Skin epidermis (tissue), 12 donors: ENCODE measurements at regions not wholly inside any gene's neighbourhood (a gene's known extent, or its start where the extent isn't known, plus 50 kb on each side); places are given as distances from the start of the nearest gene placed in this dataset.
"Not testable (repeated sequence)": the region's sequence is repeated elsewhere in the genome, so short reads cannot be mapped to it uniquely, and the experiment has no call there.

Experiments used
- H3K27ac ChIP-seq, 21 experiments: fragments of 200-600 bp; sonication (generic) in 11 of 21; one replicate each; pipeline ENCODE4 v1.5.0; 2020; ENCODE audit warnings: mild to moderate bottlenecking in 3 of 21, inconsistent platforms in 2 of 21, moderate library complexity in 2 of 21
- H3K4me3 ChIP-seq, 7 experiments: fragments of 200-600 bp; sonication (generic) in 2 of 7; one replicate each; pipeline ENCODE4 v1.5.0; 2020; ENCODE audit warnings: inconsistent platforms in 2 of 7, mild to moderate bottlenecking in 2 of 7, moderate library complexity in 1 of 7

DNA sequence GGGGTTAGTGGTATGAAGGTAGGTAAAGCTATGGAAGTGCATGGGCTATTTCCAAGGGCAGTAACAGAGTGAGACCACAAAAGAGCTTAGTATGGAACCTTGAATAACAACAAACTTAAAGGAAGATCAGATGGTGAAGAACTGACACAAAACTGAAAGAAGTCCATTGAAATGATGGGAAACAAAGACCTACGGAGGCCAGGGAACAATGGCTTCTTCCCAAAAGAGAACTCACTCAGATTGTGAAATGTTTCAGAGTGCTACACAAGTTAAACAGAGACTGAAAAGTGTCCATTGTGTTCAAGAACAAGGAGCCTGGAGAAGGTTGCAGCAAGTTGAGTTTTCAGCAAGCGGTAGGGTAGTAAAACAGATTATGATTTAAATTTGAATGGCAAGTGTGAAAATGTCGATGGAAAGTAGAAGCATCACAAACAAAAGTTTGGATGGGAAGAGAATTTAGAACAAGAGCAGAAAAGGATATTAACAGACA lies 700.0 kb upstream of the NXPH2 start:
- H3K27ac ChIP-seq, result no peak overlapping the region
- H3K4me3 ChIP-seq, result no peak overlapping the region

DNA sequence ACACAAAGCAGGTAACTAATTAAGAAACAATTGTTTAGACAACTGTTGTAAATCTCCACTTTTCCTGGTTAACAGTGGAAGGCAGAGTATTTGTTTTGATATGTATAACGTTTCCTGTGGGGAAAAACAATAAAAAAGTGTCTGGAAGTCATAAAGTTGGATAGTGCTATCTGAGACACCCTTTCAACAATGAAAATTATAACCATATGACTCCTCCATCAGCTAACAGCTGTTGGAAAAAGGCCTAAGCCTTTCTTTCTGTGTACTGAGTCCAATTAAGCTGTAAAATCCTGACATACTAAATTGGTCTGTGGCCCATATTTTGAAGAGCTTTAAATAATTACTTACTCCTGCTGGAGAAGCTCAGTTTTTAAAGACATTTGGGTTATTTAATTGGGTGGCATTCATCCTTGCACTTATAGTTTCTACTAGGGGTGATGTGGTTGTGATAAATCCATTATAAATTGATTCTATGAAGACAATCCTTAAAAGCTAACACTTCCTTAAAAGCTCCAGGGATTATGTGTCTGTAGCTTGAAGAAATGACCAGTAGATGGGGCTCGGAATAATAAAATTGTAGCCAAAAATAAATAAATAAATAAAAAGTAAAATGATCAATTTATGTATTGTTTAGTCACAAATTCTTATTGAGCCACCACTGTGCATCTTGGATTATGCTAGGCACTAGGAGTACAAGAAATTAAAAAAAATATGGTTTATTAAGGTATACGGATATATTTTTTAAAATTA lies 698.1 kb upstream of the NXPH2 start:
- Histone ChIP-seq H3K4me3 (no peak overlapping the region), H3K27ac (no peak overlapping the region)

- H3K4me3 ChIP-seq, result no peak overlapping the region
Measured at GRCh38 chr2:139477618-139478017, 697.4 kb upstream of the NXPH2 start.

GRCh38 chr2:139469985-139470384 lies 689.8 kb upstream of the NXPH2 start:
- H3K27ac ChIP-seq, result no peak overlapping the region
- no peak overlapping the region for H3K4me3 ChIP-seq

More at GRCh38 chr2:139477618-139478017, 697.4 kb upstream of the NXPH2 start:
- H3K27ac ChIP-seq, result no peak overlapping the region

GRCh38 chr2:139465789-139466188 lies 685.6 kb upstream of the NXPH2 start:
- Histone ChIP-seq H3K4me3 (no peak overlapping the region), H3K27ac (no peak overlapping the region)

- no peak overlapping the region for H3K4me3 ChIP-seq
- no peak overlapping the region for H3K27ac ChIP-seq
Measured at GRCh38 chr2:139457873-139458272, 677.7 kb upstream of the NXPH2 start.

- Histone ChIP-seq H3K27ac (no peak overlapping the region), H3K4me3 (no peak overlapping the region)
Measured at GRCh38 chr2:139454251-139454650, 674.1 kb upstream of the NXPH2 start.

GRCh38 chr2:139439100-139439499 lies 658.9 kb upstream of the NXPH2 start:
- Histone ChIP-seq H3K27ac (no peak overlapping the region), H3K4me3 (no peak overlapping the region)

DNA sequence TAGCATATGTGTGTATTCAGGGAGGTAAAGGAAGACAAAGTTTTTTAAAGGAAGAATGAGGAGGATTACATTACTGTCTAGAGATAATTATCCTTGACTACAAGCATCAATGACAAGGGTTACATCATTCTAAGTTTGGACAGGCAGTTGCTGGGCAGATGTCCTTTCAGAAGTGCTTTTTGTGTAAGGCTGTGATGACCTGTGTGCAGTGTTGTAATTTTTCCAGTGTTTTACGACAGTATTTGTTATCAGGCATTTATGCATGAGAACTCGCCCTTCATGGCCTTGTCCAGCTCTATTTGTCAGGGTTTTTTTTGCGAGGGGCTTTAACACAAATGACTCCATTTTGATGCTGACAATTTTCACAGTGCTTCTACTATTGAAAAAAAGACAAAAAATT lies 658.3 kb upstream of the NXPH2 start:
- H3K27ac ChIP-seq, result no peak overlapping the region
- no peak overlapping the region for H3K4me3 ChIP-seq

- Histone ChIP-seq H3K27ac (no peak overlapping the region), H3K4me3 (no peak overlapping the region)
Measured at GRCh38 chr2:139427164-139427563, 647.0 kb upstream of the NXPH2 start.

DNA sequence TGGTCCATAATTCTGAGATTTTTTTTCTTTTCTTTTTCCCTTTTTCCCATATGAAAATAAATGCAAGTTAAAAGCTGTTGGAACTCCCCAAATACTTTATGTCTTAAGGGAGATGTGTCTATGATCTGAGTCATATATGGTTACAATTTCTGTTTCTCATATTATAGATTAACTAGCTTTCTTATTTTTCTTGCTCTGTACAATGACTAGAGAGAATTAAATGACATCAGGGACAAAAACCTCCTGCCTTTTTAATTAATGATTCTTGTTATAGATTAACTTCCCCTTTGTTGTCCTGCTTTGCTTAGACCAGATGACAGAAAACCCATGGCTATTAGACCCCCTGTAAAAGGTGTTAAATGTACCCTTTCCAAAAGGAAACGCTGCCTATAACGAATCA lies 643.9 kb upstream of the NXPH2 start:
- no peak overlapping the region for H3K4me3 ChIP-seq
- H3K27ac ChIP-seq, result no peak overlapping the region

GRCh38 chr2:139411236-139411635 lies 631.0 kb upstream of the NXPH2 start:
- H3K4me3 ChIP-seq, result no peak overlapping the region
- H3K27ac ChIP-seq, result no peak overlapping the region

GRCh38 chr2:139410833-139411174 lies 630.6 kb upstream of the NXPH2 start:
- H3K4me3 ChIP-seq, result not testable (repeated sequence)

DNA sequence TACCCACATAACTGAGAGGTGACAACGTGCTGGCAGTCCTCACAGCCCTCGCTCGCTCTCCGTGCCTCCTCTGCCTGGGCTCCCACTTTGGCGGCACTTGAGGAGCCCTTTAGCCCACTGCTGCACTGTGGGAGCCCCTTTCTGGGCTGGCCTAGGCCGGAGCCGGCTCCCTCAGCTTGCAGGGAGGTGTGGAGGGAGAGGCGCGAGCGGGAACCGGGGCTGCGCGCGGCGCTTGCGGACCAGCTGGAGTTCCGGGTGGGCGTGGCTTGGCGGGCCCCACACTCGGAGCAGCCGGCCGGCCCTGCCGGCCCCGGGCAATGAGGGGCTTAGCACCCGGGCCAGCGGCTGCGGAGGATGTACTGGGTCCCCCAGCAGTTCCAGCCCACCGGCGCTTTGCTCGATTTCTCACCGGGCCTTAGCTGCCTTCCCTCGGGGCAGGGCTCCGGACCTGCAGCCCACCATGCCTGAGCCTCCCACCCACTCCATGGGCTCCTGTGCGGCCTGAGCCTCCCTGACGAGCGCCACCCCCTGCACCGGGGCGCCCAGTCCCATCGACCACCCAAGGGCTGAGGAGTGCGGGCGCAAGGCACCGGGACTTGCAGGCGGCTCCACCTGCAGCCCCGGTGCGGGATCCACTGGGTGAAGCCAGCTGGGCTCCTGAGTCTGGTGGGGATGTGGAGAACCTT lies 630.1 kb upstream of the NXPH2 start:
- H3K27ac ChIP-seq, H3K4me3 ChIP-seq: not testable (repeated sequence)

More at GRCh38 chr2:139410833-139411174, 630.6 kb upstream of the NXPH2 start:
- not testable (repeated sequence) for H3K27ac ChIP-seq

DNA sequence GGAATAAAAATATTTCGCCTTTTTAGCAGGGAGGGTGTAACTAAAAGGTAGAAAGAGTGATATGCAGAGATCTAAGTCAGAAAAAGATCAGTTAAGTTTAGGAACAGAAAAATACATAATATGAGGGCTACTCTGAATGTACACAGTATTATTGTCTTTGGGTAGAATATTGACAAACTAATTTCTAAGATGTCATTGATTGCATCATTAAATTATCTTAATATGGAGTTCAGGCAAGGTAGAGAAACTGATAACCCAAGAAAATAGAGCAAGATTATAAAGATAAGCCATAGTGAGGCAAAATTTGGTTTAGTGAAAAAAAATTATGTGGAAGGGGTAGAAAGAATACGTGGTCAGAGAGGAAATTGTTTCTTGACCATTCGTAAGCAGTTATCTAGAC lies 629.0 kb upstream of the NXPH2 start:
- Histone ChIP-seq H3K4me3 (no peak overlapping the region), H3K27ac (no peak overlapping the region)

- Histone ChIP-seq H3K27ac (no peak overlapping the region), H3K4me3 (no peak overlapping the region)
Measured at GRCh38 chr2:139403948-139404347, 623.8 kb upstream of the NXPH2 start.

DNA sequence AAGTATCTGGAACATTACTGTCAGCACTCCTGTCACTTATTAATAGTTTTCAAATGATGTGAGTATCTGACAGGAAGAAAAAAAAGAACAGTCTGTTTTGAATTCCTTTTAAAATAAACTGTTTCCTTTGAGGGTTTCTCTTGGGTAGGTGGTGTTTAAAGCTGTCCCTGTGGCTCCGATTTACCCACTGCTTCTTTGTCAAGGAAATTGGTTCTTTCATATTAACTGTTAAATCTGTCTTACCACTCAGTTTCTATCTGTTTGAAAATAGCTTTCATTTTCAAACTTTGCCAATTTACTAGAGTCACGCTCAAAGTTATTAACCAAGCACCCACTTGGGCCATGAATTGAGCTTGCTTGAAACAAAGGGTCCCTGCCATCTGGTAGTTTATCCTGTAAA lies 614.6 kb upstream of the NXPH2 start:
- Histone ChIP-seq H3K4me3 (no peak overlapping the region), H3K27ac (no peak overlapping the region)

- H3K27ac ChIP-seq, result no peak overlapping the region
- H3K4me3 ChIP-seq, result no peak overlapping the region
Measured at GRCh38 chr2:139389391-139389790, 609.2 kb upstream of the NXPH2 start.

- no peak overlapping the region for H3K27ac ChIP-seq
- H3K4me3 ChIP-seq, result no peak overlapping the region
Measured at GRCh38 chr2:139386401-139386800, 606.2 kb upstream of the NXPH2 start.

DNA sequence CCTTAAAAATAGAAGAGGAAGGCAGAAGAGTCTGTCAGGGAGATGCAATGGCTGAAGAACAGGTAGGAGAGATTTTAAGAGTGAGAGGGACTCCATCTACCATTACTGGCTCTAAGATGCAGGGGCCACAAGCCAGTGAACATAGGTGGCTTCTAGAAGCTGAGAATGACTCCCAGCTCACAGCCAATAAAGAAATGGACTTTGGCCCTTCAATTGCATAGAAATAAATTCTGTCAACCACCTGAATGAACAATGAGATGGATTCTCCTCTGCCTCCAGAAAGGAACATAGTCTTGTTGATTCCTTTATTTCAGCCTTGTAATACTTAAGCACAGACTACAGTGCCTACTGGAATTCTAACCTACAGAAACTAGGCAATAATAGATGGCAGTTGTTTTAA lies 603.3 kb upstream of the NXPH2 start:
- H3K4me3 ChIP-seq, result no peak overlapping the region
- no peak overlapping the region for H3K27ac ChIP-seq

- Histone ChIP-seq H3K27ac (no peak overlapping the region), H3K4me3 (no peak overlapping the region)
Measured at GRCh38 chr2:139380051-139380450, 599.9 kb upstream of the NXPH2 start.

GRCh38 chr2:139378373-139378772 lies 598.2 kb upstream of the NXPH2 start:
- H3K4me3 ChIP-seq, result no peak overlapping the region
- H3K27ac ChIP-seq, result no peak overlapping the region
